NB4 (cell line): ENCODE measurements at regions not wholly inside any gene's neighbourhood (a gene's known extent, or its start where the extent isn't known, plus 50 kb on each side); places are given as distances from the start of the nearest gene placed in this dataset.

Source experiments
- DNase-seq: peaks from one replicate; pipeline ENCODE4 v3.0.0; 2010; ENCODE audit warnings: low read depth
- H3K4me3 ChIP-seq: one replicate; pipeline ENCODE4 v1.5.1; 2011; ENCODE audit warnings: mild to moderate bottlenecking, low read depth, low read length, moderate library complexity
- MYC ChIP-seq: IDR thresholded peaks from 2 replicates; pipeline ENCODE4 v1.6.1; 2011; ENCODE audit warnings: low read depth, low read length
- POLR2A ChIP-seq: IDR thresholded peaks from 2 replicates; pipeline ENCODE4 v1.6.1; 2011; ENCODE audit warnings: mild to moderate bottlenecking; ENCODE audit not compliant: insufficient read length; ENCODE audit errors: extremely low read depth
- TF ChIP-seq, protein P1 (sequence below): IDR thresholded peaks from 2 replicates; pipeline ENCODE4 v1.6.1; 2011; ENCODE audit warnings: low read depth, low read length
- TF ChIP-seq, protein P2 (sequence below): IDR thresholded peaks from one replicate; pipeline ENCODE4 v1.5.1; 2012; ENCODE audit warnings: low read depth, low read length

- no peak for DNase-seq
- TF ChIP-seq, protein P1, sequence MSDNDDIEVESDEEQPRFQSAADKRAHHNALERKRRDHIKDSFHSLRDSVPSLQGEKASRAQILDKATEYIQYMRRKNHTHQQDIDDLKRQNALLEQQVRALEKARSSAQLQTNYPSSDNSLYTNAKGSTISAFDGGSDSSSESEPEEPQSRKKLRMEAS, result no peak
- no peak for TF ChIP-seq POLR2A
- TF ChIP-seq, protein P2, sequence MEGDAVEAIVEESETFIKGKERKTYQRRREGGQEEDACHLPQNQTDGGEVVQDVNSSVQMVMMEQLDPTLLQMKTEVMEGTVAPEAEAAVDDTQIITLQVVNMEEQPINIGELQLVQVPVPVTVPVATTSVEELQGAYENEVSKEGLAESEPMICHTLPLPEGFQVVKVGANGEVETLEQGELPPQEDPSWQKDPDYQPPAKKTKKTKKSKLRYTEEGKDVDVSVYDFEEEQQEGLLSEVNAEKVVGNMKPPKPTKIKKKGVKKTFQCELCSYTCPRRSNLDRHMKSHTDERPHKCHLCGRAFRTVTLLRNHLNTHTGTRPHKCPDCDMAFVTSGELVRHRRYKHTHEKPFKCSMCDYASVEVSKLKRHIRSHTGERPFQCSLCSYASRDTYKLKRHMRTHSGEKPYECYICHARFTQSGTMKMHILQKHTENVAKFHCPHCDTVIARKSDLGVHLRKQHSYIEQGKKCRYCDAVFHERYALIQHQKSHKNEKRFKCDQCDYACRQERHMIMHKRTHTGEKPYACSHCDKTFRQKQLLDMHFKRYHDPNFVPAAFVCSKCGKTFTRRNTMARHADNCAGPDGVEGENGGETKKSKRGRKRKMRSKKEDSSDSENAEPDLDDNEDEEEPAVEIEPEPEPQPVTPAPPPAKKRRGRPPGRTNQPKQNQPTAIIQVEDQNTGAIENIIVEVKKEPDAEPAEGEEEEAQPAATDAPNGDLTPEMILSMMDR, result no peak
- TF ChIP-seq MYC, result no peak
- H3K4me3 ChIP-seq, result no peak overlapping the region
Observed at GRCh38 chr2:145021962-145022665, 502.2 kb upstream of the ZEB2 start.

- no peak overlapping the region for H3K4me3 ChIP-seq
- no peak for DNase-seq
- TF ChIP-seq POLR2A (no peak), MYC (no peak)
- TF ChIP-seq, protein P2, result no peak
- TF ChIP-seq, protein P1, result no peak
Observed at GRCh38 chr2:145020694-145021093, 500.8 kb upstream of the ZEB2 start.

DNA sequence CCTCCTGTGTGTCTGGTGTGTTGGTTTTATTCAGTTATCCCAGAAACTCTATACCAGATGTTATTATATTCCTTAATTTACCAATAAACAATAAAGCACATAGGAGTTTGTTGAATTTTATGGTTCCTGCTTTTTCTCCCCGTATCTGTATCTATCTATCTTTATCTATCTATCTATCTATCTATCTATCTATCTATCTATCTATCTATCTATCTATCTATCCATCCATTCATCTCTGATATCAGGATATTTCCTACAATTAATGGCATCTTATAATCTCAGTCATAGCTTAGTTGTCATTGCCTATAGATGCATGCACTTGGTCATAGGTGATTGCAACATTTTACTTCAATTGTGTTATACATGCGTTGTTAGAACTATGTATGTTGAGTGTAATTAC is 500.2 kb upstream of the ZEB2 start:
- H3K4me3 ChIP-seq, result no peak overlapping the region
- no peak for DNase-seq
- TF ChIP-seq POLR2A (no peak), MYC (no peak)
- TF ChIP-seq, protein P2, result no peak
- TF ChIP-seq, protein P1, result no peak

GRCh38 chr2:145018502-145018901 is 498.6 kb upstream of the ZEB2 start:
- no peak for DNase-seq
- no peak for TF ChIP-seq POLR2A
- no peak for TF ChIP-seq MYC
- TF ChIP-seq, protein P1, result no peak
- TF ChIP-seq, protein P2, result no peak
- H3K4me3 ChIP-seq, result no peak overlapping the region

- H3K4me3 ChIP-seq, result no peak overlapping the region
- TF ChIP-seq, protein P1, result no peak
- TF ChIP-seq MYC (no peak), POLR2A (no peak)
- TF ChIP-seq, protein P2, result no peak
- no peak for DNase-seq
Observed at GRCh38 chr2:145017149-145017548, 497.2 kb upstream of the ZEB2 start.
